ENCODE measurements at regions not wholly inside any gene's neighbourhood (a gene's known extent, or its start where the extent isn't known, plus 50 kb on each side); places are given as distances from the start of the nearest gene placed in this dataset.

DNA sequence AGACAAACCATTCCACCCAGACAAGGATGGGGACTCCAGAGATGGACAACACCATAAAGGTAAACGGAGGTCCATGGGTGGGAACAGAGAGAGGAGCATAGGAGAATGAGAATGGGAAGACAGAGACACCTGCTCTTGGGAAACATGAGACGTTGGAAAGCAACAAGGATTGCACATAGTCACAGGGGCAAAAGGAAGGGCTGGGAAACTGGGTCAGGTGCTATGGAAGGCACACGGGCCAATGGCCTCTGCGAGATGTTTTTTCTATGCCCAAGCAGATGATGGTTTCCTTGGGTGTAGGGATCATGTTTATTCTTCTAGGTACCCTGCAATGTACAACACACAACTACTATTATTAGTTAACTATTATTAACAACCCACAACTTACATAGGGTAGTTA lies 143.6 kb upstream of the AGAP1 start:
- no peak for DNase-seq (ENCODE audit: low read depth in 2 of 2)

DNA sequence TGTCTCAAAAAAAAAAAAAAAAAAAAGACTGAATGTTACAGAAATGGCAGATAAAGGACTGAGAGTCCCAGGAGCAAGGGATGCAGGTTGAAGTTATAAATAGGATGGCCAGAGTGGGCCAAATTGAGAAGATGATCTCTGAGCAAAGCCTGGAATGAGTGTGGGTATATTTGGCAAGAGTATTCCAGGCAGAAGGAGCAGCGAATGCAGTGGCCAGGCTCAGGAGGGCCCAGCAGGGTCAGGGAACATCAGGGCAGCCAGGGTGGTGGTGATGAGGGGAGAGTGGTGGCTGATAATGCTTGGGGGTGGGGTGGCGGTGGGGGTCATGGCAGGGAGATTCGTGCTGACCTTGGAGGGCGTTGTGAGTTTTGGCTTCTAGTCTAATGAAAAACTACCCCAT lies 141.3 kb upstream of the AGAP1 start:
- no peak for DNase-seq (ENCODE audit: low read depth in 2 of 2)

DNA sequence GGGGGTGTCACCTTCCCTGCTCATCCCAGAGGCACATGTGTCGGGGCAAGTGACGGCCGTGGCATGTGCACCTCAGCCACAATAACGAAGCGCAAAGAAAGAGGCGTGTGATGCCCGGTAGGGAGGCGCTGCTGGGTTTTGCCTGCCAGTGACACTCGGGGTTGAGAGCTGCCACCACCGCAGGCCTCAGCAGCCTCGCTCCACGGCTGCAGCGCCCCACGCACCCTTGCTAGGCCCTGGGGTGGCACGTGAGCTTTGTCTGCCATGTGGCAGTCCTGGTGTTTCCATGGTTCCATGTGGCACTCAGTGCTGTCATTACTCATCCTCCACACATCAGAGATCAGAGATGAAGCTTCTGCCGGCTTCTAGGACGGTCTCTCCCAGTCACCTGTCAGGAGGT lies 136.0 kb upstream of the AGAP1 start:
- DNase-seq (ENCODE audit: low read depth in 2 of 2): no peak

DNA sequence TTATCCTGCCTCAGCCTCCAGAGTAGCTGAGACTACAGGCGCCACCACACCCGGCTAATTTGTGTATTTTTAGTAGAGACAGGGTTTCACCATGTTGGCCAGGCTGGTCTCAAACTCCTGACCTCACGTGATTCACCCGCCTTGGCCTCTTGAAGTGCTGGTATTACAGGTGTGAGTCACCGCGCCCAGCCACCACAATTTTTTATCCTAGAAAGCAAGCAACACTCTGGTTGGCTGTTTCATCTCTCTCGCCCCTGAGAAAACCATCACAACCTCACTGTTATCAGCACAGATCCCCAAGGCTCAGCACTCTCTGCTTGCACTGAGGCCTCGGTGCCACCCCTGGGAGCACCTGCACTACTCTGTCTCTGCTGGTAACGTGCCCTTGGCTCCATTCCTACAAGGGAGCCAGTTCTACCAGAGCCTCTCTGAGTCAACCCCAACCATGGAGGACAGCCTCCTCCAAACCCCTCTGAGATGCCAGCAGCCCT lies 134.8 kb upstream of the AGAP1 start:
- no peak for DNase-seq (ENCODE audit: low read depth in 2 of 2)

DNA sequence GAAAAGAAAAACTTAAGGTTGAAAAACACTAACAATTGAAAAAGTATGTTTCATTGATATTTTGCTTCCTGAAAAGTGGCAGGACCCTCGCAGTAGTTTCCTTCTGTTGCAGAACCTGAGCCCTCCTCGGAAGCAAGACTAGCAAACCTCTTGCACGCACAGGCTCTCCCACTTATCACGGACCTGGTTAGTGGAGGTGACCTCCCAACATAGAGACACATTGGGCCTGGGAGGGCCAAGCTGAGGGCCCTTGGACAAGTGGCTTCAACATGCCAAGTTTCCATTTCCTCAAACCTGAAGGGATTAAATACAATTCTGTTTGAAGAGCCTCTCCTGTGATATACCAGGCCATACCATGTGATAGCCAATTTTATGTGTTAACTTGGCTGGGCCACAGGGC lies 133.4 kb upstream of the AGAP1 start:
- DNase-seq (ENCODE audit: low read depth in 2 of 2): no peak

DNA sequence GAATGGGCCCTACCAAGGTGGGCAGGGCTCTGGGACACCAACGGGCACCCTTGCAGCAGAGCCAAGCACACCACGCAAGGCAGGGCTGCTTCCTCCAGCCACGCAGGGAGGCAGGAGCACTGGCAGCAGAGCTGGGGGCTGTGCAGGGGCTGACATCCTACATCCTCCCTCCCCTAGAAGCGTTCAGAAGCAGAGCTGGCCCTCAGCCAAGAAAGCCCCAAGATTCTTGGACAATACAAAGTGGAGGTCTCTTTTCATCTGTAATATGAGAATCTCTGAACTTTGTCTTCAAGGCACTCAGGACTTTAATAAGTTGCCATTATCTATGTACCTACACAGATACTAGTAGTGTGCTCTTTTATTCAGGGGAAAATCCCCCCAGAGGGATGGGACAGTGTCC lies 128.1 kb upstream of the AGAP1 start:
- DNase-seq (ENCODE audit: low read depth in 2 of 2): no peak

DNA sequence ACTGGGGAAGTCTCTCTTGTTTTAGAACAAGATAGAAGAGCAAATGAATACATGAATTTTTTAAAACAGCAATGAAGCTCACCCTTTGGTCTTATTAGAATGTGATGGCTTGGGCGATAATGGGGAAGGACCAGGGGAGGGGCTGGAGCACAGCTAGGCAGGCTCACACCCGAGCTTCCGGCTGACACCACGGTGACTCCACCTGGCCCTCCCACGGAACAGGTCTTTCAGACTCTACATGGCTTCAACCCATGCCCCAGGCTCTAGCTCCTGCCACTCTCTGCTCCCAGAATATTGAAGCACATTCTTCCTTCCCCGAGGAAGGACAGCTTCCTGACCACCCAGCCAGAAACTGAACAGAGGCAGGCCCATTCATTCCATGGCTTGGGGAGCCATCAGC lies 127.5 kb upstream of the AGAP1 start:
- DNase-seq (ENCODE audit: low read depth in 2 of 2): no peak

DNA sequence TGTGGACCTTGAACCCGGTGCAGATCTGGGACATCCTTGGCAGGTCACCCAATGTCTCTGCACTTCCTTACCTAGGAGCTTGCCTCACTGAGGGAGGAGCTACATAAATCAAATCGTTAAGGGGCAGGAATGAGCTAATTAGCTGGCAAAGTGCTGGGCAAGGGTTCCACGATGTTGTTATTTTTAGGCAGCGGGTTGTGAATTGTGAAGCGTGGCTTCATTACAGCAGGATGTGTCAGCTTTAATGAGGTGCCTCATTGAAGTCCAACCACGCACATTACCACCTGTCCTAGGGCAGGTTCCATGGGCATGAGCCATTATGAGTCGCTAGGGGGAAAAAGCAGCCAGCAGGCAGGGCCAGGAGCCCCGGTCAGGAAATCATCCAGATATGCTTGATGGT lies 127.0 kb upstream of the AGAP1 start:
- DNase-seq (ENCODE audit: low read depth in 2 of 2): no peak

DNA sequence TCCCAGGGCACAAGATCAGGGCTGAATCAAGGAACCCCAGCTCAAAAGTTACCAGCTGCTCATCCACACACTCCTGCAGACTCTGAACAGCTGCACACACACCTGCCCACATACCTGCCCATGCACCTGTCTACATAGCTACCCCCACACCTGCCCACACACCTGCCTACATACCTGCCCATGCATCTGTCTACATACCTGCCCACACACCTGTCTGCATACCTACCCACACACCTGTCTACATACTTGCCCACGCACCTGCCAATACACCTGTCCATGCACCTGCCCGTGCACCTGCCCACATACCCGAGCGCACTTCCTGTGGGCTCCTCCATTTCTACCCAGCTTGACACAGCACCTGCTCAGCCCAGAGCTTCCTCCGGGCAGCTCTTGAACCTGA lies 122.8 kb upstream of the AGAP1 start:
- no peak for DNase-seq (ENCODE audit: low read depth in 2 of 2)

DNA sequence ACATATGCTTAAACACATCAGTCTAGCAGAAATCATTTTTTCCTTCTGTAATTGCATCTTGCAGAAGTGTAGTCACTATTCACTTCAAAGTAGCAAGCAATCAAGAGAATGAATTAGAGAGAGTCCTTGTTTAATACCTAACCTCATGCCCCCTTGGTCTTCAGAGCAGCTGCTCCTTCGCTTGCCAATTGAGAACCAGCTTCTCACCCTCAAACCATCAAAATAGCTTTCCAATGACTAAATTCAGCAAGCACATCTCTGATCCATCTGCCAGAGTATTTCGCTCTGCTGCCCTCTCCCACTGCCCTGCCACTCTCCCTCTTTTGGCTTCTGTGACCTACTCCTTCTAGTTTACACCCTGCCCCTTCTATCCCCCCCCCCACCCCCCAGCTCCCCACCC lies 120.7 kb upstream of the AGAP1 start:
- no peak for DNase-seq (ENCODE audit: low read depth in 2 of 2)

DNA sequence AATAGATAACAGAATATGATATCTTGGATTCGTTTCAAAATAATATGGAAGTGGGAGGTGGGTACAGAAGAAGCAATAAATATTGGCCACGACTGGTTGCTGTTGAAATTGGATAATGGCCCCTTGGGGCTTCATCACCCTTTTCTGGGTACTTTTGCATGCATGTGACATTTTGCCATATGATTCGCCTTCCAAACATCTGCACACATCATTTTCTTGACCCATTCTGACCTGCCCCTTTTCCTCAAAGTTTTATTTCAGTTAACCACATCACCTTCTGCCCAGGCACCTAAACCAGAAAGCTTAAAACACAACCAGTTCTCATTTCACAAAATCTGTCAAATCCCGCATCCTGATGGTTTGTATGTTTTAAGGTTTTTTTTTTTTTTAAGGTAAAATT lies 116.7 kb upstream of the AGAP1 start:
- DNase-seq (ENCODE audit: low read depth in 2 of 2): no peak

DNA sequence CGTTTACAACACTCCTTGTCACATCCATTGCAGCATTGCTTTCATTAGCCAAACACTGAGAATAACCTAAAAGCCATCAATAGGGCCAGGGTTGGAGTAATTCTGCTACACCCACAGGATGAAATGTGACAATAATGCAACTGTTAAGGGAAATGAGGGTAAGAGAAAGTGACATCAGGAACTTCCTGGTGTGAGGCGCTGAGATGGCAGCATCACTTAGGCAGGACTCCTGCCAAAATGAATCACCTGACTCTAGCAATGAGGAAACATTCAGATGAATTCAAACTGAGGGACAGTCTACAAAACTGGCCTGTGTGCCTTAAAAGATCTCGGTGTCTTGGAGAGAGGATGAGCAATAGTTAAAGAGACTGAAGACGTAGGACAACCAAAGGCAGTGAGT lies 115.6 kb upstream of the AGAP1 start:
- no peak for DNase-seq (ENCODE audit: low read depth in 2 of 2)

DNA sequence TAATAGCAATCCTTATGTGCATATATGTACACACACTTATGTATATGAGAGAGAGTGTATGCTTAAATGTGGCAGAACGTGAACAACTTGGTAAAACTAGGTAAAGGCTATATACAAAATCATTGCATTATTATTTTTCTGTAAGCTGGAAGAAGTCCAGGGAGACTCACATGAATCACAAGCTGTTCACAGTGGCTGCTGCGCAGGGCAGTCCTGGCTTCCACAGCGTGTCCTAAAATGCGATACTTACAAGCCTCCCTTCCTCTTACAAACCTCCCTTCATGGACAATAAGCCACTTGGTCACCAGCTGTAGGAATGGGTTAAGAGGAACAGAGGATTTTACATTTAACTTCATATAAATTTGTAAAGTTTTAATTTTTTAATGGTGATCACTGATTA lies 114.9 kb upstream of the AGAP1 start:
- no peak for DNase-seq (ENCODE audit: low read depth in 2 of 2)

DNA sequence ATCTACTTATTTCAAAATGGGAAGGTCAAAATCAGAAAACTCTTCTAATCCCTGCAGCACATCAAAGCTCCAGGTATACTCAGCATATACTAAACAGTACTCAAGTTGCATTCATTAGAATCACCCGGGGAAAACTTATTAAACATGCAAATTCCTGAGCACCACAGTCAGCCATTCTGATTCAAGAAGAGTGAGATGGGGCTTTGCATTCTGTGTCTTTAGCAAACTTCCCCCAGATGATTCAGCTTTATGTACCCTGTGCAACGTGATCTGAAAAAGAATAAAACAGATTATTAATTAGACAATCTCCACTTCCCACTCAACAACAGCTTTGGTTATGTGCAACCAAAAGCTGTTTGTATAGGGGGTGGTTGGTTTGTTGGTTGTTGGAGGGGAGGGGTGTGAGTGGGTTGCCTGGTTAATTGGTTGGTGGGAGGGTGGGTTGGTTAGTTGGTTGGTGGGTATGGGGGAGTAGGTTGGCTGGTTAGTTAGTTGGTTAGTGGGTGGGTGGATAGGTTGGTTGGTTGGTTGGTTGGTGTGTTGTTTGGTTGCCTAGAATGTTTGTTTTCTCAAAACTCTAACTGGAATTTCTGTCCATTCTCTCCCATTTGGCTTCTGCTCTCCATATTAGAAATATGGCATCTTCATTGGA lies 112.5 kb upstream of the AGAP1 start:
- no peak for DNase-seq (ENCODE audit: low read depth in 2 of 2)

DNA sequence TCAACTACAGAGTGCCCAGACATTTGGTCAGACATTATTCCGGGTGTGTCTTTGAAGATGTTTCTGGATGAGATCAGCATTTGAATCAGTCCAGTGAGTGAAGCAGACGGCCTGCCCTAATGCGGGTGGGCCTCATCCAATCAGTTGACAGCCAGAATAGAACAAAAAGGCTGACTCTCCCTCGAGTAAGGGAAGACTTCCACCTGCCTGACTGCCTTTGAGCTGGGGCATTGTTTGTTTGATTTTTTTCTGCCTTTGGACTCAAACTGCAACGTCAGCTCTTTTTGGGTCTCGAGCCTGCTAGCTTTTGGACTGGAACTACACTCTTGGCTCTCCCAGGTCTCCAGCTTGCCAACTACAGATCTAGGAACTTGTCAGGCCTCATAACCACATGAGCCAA lies 111.7 kb upstream of the AGAP1 start:
- no peak for DNase-seq (ENCODE audit: low read depth in 2 of 2)

DNA sequence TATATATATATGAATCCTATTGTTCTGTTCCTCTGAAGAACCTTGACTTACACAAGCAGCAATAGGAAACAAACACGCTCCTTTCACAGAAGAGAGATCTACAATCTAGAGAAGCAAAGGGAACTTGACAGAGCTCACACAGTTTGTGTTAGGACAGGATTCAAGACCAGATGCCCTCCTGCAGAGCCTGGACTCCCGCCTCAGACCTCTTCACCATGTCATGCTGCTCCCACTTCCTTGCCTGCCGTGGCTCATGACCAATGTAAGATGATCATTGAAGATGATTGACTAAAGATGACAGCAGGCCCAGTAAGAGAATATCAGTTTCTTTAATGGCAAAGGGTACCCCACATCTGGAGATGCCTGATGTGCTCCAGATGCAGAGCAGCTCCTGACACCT lies 111.2 kb upstream of the AGAP1 start:
- no peak for DNase-seq (ENCODE audit: low read depth in 2 of 2)

DNA sequence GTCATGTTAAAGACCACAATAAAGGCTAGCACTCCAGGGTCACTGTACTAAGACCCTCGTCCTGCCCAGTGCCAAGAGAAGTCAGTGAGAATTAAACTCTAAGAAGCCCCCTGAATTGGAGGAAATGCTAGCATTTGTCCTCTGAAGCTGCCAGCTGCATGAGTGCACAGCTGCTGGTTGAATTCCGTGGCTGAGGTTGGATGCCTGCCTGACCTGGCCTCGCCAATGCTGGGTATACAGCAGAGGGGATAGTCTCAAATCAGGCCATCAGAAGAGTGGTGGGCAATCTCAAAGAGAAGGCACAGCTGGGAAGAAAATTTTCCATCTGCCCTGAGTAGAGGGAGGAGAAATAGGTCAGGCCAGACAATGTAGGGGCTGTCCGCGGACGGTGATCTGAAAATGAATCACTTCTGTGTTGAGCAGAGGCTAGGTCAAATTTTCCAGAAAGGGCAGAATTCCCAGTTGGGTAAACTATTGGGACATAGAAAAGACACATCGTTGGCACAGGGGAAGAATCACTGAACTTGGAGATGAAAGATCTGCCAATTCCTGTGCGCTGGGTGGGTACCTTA lies 110.5 kb upstream of the AGAP1 start:
- no peak for DNase-seq (ENCODE audit: low read depth in 2 of 2)

DNA sequence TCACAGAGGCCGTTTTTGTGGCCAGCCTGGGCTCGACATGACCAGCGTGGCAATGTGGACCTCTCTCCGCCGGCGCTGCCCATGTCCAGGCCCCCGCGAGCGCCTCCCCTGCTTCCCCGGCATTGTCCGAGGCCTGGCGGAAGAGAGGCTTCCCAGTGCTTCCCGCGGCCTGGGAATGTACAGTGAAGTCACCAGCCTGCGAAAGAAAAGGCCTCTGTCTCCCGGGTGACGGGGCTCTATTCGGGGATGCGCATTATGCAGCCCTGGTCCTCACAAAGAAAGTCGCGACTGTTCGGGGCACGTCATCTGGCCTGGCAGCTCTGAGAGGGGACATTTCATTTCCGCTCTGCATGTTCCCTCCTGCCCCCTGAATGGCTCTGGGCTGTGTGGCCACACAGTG lies 109.2 kb upstream of the AGAP1 start:
- no peak for DNase-seq (ENCODE audit: low read depth in 2 of 2)

DNA sequence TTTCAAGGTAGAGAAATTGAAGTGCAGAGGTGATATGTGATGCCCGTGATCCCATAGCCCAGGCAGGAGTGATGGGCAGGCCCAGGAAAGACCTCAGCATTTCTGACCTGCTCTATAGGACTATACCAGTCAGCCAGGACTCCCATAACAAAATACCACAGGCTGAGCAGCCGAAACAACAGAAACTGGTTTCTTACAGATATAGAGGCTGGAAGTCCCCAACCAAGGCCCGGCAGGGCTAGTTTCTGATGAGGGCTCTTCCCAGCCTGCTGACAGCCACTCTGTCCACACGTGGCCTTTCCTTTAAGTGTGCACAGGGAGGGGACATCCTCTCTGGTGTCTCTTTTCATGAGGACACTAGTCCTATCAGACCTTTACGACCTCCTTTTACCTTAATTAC lies 104.2 kb upstream of the AGAP1 start:
- no peak for DNase-seq (ENCODE audit: low read depth in 2 of 2)

DNA sequence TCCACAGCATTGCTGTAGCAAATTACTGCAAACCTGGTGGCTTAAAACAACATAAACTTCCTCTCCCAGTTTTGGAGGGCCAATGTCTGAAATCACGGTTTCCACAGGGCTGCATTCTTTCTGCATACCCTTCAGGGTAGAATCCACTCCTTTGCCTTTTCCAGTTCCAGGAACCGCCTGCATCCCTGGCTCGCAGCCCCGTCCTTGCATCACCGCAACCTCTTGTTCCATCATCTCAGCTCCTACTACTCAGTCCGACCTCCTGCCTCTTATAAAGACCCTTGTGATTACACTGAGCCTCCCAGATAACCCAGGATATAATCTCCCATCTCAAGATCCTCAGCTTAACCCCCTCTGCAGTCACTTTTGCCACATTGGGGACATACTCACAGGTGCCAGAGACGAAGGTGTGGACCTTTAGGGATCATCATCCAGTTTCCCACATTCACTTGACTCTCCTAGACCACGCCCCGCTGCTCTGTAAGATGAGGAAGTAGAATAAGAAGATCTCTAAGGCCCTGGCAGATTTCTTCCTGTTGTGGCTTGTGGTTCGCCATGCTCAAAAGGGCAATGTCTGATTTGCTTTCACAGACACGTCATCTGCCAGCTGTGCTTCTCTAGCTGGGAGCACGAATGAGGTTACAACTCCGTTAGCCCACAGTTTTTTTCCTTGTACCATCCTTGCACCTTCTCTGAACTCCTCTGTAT lies 103.6 kb upstream of the AGAP1 start:
- peak; percentile 21 to 33 for DNase-seq (ENCODE audit: low read depth in 2 of 2)

DNA sequence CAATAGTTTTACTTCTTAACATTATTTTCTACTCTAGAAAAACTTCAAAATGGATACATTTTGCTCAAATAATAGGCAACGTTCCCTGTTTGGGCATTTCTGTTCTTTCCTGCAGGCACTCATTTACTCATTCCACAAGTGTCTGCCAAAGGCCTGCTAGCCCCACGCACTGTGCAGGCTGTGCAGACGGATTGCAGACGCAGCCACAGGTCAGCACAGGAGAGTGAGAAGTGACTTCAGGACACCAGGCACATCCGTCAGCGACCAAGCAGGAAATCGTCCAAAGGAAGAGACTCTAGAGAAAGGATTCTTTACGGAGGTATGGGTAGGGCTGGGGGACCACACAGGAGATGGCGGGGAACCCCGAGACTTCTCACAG lies 103.0 kb upstream of the AGAP1 start:
- no peak for DNase-seq (ENCODE audit: low read depth in 2 of 2)

DNA sequence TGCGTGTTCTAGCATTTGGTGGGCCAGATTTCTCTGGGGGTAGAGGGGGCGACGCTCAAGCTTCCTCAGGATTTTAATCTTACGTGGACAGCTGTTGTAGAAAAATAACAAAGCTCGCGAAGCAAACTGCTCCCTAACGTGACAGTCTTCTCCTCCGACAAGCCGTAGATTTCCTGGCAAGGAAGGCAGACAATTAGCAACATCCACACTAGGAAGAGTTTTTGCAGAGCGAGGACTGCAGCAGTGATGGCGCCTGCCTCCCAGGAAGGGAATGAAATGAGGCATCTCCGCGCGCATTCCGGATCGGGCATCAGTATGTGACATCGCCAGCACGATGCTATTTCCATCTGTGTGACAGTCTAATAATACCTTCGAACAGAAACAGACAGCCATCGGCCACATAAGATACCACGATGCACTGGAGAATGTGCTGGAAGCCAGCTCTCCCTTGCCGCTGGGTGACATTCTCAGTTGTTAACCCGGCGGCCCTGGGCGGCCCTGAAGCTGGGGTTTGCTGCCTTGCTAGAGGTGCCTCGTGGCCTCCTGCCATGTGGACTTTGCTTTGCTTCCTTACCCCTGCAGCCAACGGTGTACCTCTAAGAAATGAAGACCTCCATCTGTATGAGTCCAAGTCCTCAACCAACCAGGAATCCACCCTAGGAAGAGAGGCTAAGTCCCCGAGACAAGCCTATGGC lies 101.8 kb upstream of the AGAP1 start:
- no peak for DNase-seq (ENCODE audit: low read depth in 2 of 2)

DNA sequence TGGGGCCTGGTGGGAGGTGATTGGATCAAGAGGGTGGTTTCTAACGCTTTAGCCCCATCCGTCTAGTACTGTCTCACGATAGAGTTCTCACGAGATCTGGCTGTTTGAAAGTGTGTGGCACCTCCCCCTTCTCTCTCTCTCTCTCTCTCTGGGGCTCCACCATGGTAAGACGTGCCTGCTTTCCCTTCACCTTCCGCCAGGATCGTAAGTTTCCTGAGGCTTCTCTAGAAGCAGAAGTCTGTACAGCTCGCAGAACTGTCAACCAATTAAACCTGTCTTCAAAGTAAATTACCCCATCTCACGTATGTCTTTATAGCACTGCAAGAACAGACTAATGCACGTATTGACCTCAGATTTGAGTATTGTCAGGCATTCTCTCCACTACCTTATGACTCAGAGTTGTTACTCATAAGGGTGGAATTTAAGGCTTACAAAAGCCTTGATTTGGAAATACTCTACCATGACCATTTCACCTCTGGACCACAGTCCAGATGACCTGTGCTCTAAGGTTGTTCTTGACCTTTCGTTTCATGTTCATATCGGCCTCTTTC lies 99.5 kb upstream of the AGAP1 start:
- no peak for DNase-seq (ENCODE audit: low read depth in 2 of 2)
